Sigmoid colon (tissue), 3 donors: ENCODE measurements at regions not wholly inside any gene's neighbourhood (a gene's known extent, or its start where the extent isn't known, plus 50 kb on each side); places are given as distances from the start of the nearest gene placed in this dataset.

Experiments used
- POLR2A ChIP-seq, 2 donors: fragments of 450-650 bp; IDR thresholded peaks; one replicate each; pipeline ENCODE4 v1.6.1; 2016; ENCODE audit warnings: antibody characterized with exemption in 2 of 2, mild to moderate bottlenecking in 2 of 2, moderate library complexity in 2 of 2
- TF ChIP-seq, protein P1 (sequence below), 4 experiments: fragments of 450-650 bp in 3 of 4; fragments of 200-600 bp in 1 of 4; IDR thresholded peaks; one replicate each; pipeline ENCODE4 v1.5.1; 2016 to 2019; ENCODE audit warnings: antibody characterized with exemption in 4 of 4, mild to moderate bottlenecking in 3 of 4, moderate library complexity in 2 of 4

DNA sequence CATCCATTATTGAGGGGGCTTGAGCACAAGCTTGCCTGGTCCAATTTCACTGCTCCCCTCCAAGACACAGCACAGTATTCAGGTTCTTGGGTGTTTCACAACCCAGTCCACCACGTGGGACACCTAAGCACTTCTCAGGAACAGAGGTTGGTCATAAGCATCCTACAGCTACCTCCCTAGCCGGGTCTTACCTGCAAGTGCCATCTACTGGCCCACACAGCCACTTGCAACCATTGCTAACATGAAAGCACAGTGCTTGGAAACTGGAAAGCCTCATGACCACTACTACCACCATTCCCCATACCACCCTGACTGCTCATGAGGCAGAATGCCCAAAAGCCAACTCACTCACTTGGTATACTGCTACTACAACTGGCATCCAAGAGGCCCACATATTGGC, 105.7 kb upstream of the RPRM start:
- TF ChIP-seq POLR2A (IDR thresholded peaks at IDR 0.05) = no peak
- TF ChIP-seq, protein P1, sequence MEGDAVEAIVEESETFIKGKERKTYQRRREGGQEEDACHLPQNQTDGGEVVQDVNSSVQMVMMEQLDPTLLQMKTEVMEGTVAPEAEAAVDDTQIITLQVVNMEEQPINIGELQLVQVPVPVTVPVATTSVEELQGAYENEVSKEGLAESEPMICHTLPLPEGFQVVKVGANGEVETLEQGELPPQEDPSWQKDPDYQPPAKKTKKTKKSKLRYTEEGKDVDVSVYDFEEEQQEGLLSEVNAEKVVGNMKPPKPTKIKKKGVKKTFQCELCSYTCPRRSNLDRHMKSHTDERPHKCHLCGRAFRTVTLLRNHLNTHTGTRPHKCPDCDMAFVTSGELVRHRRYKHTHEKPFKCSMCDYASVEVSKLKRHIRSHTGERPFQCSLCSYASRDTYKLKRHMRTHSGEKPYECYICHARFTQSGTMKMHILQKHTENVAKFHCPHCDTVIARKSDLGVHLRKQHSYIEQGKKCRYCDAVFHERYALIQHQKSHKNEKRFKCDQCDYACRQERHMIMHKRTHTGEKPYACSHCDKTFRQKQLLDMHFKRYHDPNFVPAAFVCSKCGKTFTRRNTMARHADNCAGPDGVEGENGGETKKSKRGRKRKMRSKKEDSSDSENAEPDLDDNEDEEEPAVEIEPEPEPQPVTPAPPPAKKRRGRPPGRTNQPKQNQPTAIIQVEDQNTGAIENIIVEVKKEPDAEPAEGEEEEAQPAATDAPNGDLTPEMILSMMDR (IDR thresholded peaks at IDR 0.05) = no peak
